ENCODE measurements at regions not wholly inside any gene's neighbourhood (a gene's known extent, or its start where the extent isn't known, plus 50 kb on each side); places are given as distances from the start of the nearest gene placed in this dataset.
"Not testable (repeated sequence)": the region's sequence is repeated elsewhere in the genome, so short reads cannot be mapped to it uniquely, and the experiment has no call there.

- H3K27ac Mint-ChIP-seq; H3K4me1 Mint-ChIP-seq (ENCODE audit: low read depth); H3K9me3 Mint-ChIP-seq (ENCODE audit: low read depth); H3K4me3 Mint-ChIP-seq; H3K36me3 Mint-ChIP-seq: not testable (repeated sequence)
- peaks cover 20% of the 10 kb centered on the region for H3K27me3 Mint-ChIP-seq
Measured at GRCh38 chr12:13325037-13325436, 128.5 kb downstream of the EMP1 start.

- Mint-ChIP-seq H3K27me3 (peaks cover 1% of the 10 kb centered on the region), H3K4me1 (ENCODE audit: low read depth) (no peaks in the 10 kb centered on the region), H3K9me3 (ENCODE audit: low read depth) (no peaks in the 10 kb centered on the region), H3K27ac (no peak overlapping the region), H3K4me3 (no peak overlapping the region), H3K36me3 (no peaks in the 10 kb centered on the region)
Measured at GRCh38 chr12:13318231-13319015, 121.9 kb downstream of the EMP1 start.

GRCh38 chr12:13316587-13317246 is 120.2 kb downstream of the EMP1 start:
- Mint-ChIP-seq H3K27ac (no peak overlapping the region), H3K27me3 (peaks cover 4% of the 10 kb centered on the region), H3K4me1 (ENCODE audit: low read depth) (no peaks in the 10 kb centered on the region), H3K36me3 (no peaks in the 10 kb centered on the region), H3K9me3 (ENCODE audit: low read depth) (no peaks in the 10 kb centered on the region), H3K4me3 (no peak overlapping the region)

GRCh38 chr12:13313886-13314285 is 117.4 kb downstream of the EMP1 start:
- H3K36me3 Mint-ChIP-seq = no peaks in the 10 kb centered on the region
- H3K4me1 Mint-ChIP-seq (ENCODE audit: low read depth) = no peaks in the 10 kb centered on the region
- no peak overlapping the region for H3K4me3 Mint-ChIP-seq
- H3K27ac Mint-ChIP-seq = no peak overlapping the region
- no peaks in the 10 kb centered on the region for H3K9me3 Mint-ChIP-seq (ENCODE audit: low read depth)
- H3K27me3 Mint-ChIP-seq = peaks cover 4% of the 10 kb centered on the region

GRCh38 chr12:13311551-13311950 is 115.0 kb downstream of the EMP1 start:
- Mint-ChIP-seq H3K27ac (no peak overlapping the region), H3K9me3 (ENCODE audit: low read depth) (no peaks in the 10 kb centered on the region), H3K27me3 (peaks cover 11% of the 10 kb centered on the region), H3K4me1 (ENCODE audit: low read depth) (no peaks in the 10 kb centered on the region), H3K4me3 (no peak overlapping the region), H3K36me3 (no peaks in the 10 kb centered on the region)

- H3K36me3 Mint-ChIP-seq = no peaks in the 10 kb centered on the region
- no peaks in the 10 kb centered on the region for H3K4me1 Mint-ChIP-seq (ENCODE audit: low read depth)
- peaks cover 15% of the 10 kb centered on the region for H3K27me3 Mint-ChIP-seq
- no peaks in the 10 kb centered on the region for H3K9me3 Mint-ChIP-seq (ENCODE audit: low read depth)
- no peak overlapping the region for H3K4me3 Mint-ChIP-seq
- no peak overlapping the region for H3K27ac Mint-ChIP-seq
Measured at GRCh38 chr12:13307143-13307816, 110.8 kb downstream of the EMP1 start.

GRCh38 chr12:13304924-13305323 is 108.4 kb downstream of the EMP1 start:
- Mint-ChIP-seq H3K9me3 (ENCODE audit: low read depth) (no peaks in the 10 kb centered on the region), H3K4me3 (no peak overlapping the region), H3K36me3 (no peaks in the 10 kb centered on the region), H3K27me3 (peaks cover 15% of the 10 kb centered on the region), H3K4me1 (ENCODE audit: low read depth) (no peaks in the 10 kb centered on the region), H3K27ac (no peak overlapping the region)

GRCh38 chr12:13299457-13299856 is 102.9 kb downstream of the EMP1 start:
- Mint-ChIP-seq H3K4me3 (no peak overlapping the region), H3K27me3 (peaks cover 9% of the 10 kb centered on the region), H3K36me3 (no peaks in the 10 kb centered on the region), H3K4me1 (ENCODE audit: low read depth) (no peaks in the 10 kb centered on the region), H3K9me3 (ENCODE audit: low read depth) (no peaks in the 10 kb centered on the region), H3K27ac (no peak overlapping the region)

GRCh38 chr12:13293096-13293495 is 96.6 kb downstream of the EMP1 start:
- no peaks in the 10 kb centered on the region for H3K36me3 Mint-ChIP-seq
- H3K4me3 Mint-ChIP-seq = no peak overlapping the region
- peaks cover 4% of the 10 kb centered on the region for H3K27me3 Mint-ChIP-seq
- no peaks in the 10 kb centered on the region for H3K9me3 Mint-ChIP-seq (ENCODE audit: low read depth)
- no peak overlapping the region for H3K27ac Mint-ChIP-seq
- no peaks in the 10 kb centered on the region for H3K4me1 Mint-ChIP-seq (ENCODE audit: low read depth)

- Mint-ChIP-seq H3K27me3 (peaks cover 7% of the 10 kb centered on the region), H3K27ac (no peak overlapping the region), H3K36me3 (no peaks in the 10 kb centered on the region), H3K9me3 (ENCODE audit: low read depth) (no peaks in the 10 kb centered on the region), H3K4me1 (ENCODE audit: low read depth) (no peaks in the 10 kb centered on the region), H3K4me3 (no peak overlapping the region)
Measured at GRCh38 chr12:13289653-13290289, 93.2 kb downstream of the EMP1 start.

GRCh38 chr12:13288937-13289652 is 92.6 kb downstream of the EMP1 start:
- Mint-ChIP-seq H3K27ac (no peak overlapping the region), H3K9me3 (ENCODE audit: low read depth) (no peaks in the 10 kb centered on the region), H3K4me1 (ENCODE audit: low read depth) (no peaks in the 10 kb centered on the region)

GRCh38 chr12:13288501-13288900 is 92.0 kb downstream of the EMP1 start:
- no peaks in the 10 kb centered on the region for H3K9me3 Mint-ChIP-seq (ENCODE audit: low read depth)
- no peak overlapping the region for H3K27ac Mint-ChIP-seq
- H3K4me1 Mint-ChIP-seq (ENCODE audit: low read depth) = no peaks in the 10 kb centered on the region
- no peaks in the 10 kb centered on the region for H3K36me3 Mint-ChIP-seq
- H3K4me3 Mint-ChIP-seq = no peak overlapping the region
- peaks cover 7% of the 10 kb centered on the region for H3K27me3 Mint-ChIP-seq

More at GRCh38 chr12:13288937-13289652, 92.6 kb downstream of the EMP1 start:
- Mint-ChIP-seq H3K36me3 (no peaks in the 10 kb centered on the region), H3K4me3 (no peak overlapping the region), H3K27me3 (peaks cover 7% of the 10 kb centered on the region)

GRCh38 chr12:13283867-13284266 is 87.3 kb downstream of the EMP1 start:
- Mint-ChIP-seq H3K27me3 (peaks cover 10% of the 10 kb centered on the region), H3K27ac (no peak overlapping the region), H3K4me3 (no peak overlapping the region), H3K9me3 (ENCODE audit: low read depth) (no peaks in the 10 kb centered on the region), H3K4me1 (ENCODE audit: low read depth) (no peaks in the 10 kb centered on the region), H3K36me3 (no peaks in the 10 kb centered on the region)

GRCh38 chr12:13282861-13283260 is 86.3 kb downstream of the EMP1 start:
- H3K4me3 Mint-ChIP-seq = no peak overlapping the region
- peaks cover 9% of the 10 kb centered on the region for H3K27me3 Mint-ChIP-seq
- H3K4me1 Mint-ChIP-seq (ENCODE audit: low read depth) = peaks cover 5% of the 10 kb centered on the region
- no peak overlapping the region for H3K27ac Mint-ChIP-seq
- no peaks in the 10 kb centered on the region for H3K36me3 Mint-ChIP-seq
- H3K9me3 Mint-ChIP-seq (ENCODE audit: low read depth) = no peaks in the 10 kb centered on the region
